Fibroblast of skin of left biceps (primary cell): ENCODE measurements at regions not wholly inside any gene's neighbourhood (a gene's known extent, or its start where the extent isn't known, plus 50 kb on each side); places are given as distances from the start of the nearest gene placed in this dataset.

Experiments used
- DNase-seq, 2 experiments: peaks; one replicate each; pipeline ENCODE4 v3.0.0-alpha.2; 2013; ENCODE audit warnings: low read depth in 2 of 2

GRCh38 chr3:59261009-59261408, 211.2 kb upstream of the CFAP20DC start:
- DNase-seq, result no peak

- no peak for DNase-seq
These were observed 208.9 kb upstream of the CFAP20DC start for GRCh38 chr3:59258550-59259260.

GRCh38 chr3:59257506-59257905, 207.7 kb upstream of the CFAP20DC start:
- no peak for DNase-seq

GRCh38 chr3:59256230-59256629, 206.4 kb upstream of the CFAP20DC start:
- DNase-seq, result no peak

- no peak for DNase-seq
These were observed 205.2 kb upstream of the CFAP20DC start for GRCh38 chr3:59254976-59255375.

GRCh38 chr3:59254433-59254832, 204.6 kb upstream of the CFAP20DC start:
- no peak for DNase-seq

- no peak for DNase-seq
These were observed 203.7 kb upstream of the CFAP20DC start for GRCh38 chr3:59253523-59253922.

- no peak for DNase-seq
These were observed 202.0 kb upstream of the CFAP20DC start for GRCh38 chr3:59251869-59252268.

- DNase-seq, result no peak
These were observed 200.8 kb upstream of the CFAP20DC start for GRCh38 chr3:59250600-59250999.

- no peak for DNase-seq
These were observed 200.0 kb upstream of the CFAP20DC start for GRCh38 chr3:59249698-59250361.

- DNase-seq, result no peak
These were observed 199.2 kb upstream of the CFAP20DC start for GRCh38 chr3:59249004-59249403.

- no peak for DNase-seq
These were observed 197.6 kb upstream of the CFAP20DC start for GRCh38 chr3:59247402-59247841.

- no peak for DNase-seq
These were observed 197.0 kb upstream of the CFAP20DC start for GRCh38 chr3:59246719-59247401.

- no peak for DNase-seq
These were observed 196.2 kb upstream of the CFAP20DC start for GRCh38 chr3:59245859-59246501.

- no peak for DNase-seq
These were observed 195.6 kb upstream of the CFAP20DC start for GRCh38 chr3:59245300-59245858.

- DNase-seq, result no peak
These were observed 194.5 kb upstream of the CFAP20DC start for GRCh38 chr3:59244343-59244742.

GRCh38 chr3:59243476-59243875, 193.7 kb upstream of the CFAP20DC start:
- no peak for DNase-seq

- no peak for DNase-seq
These were observed 190.9 kb upstream of the CFAP20DC start for GRCh38 chr3:59240666-59241255.

GRCh38 chr3:59237121-59237520, 187.3 kb upstream of the CFAP20DC start:
- DNase-seq, result no peak

GRCh38 chr3:59235634-59236012, 185.8 kb upstream of the CFAP20DC start:
- no peak for DNase-seq

- DNase-seq, result no peak
These were observed 185.2 kb upstream of the CFAP20DC start for GRCh38 chr3:59234884-59235633.
